A172 (cell line): ENCODE measurements at regions not wholly inside any gene's neighbourhood (a gene's known extent, or its start where the extent isn't known, plus 50 kb on each side); places are given as distances from the start of the nearest gene placed in this dataset.
A peak's percentile ranks its signal among the peaks of the same experiment; 100 is the strongest.
"Not testable (repeated sequence)": the region's sequence is repeated elsewhere in the genome, so short reads cannot be mapped to it uniquely, and the experiment has no call there.

ENCODE experiments used
- DNase-seq: peaks from one replicate; pipeline ENCODE4 v3.0.0-alpha.2; 2015; ENCODE audit warnings: low spot score

GRCh38 chr9:26165426-26165825 is 487.2 kb upstream of the TUSC1 start:
- DNase-seq, result no peak

- DNase-seq, result no peak
Measured at GRCh38 chr9:26163931-26164330, 485.7 kb upstream of the TUSC1 start.

- DNase-seq, result no peak
Measured at GRCh38 chr9:26159575-26160392, 481.5 kb upstream of the TUSC1 start.

- no peak for DNase-seq
Measured at GRCh38 chr9:26158631-26159150, 480.4 kb upstream of the TUSC1 start.

GRCh38 chr9:26157411-26157810 is 479.2 kb upstream of the TUSC1 start:
- DNase-seq, result no peak

- no peak for DNase-seq
Measured at GRCh38 chr9:26152350-26152749, 474.1 kb upstream of the TUSC1 start.

- DNase-seq, result no peak
Measured at GRCh38 chr9:26148128-26148527, 469.9 kb upstream of the TUSC1 start.

- DNase-seq, result no peak
Measured at GRCh38 chr9:26145938-26146337, 467.7 kb upstream of the TUSC1 start.

GRCh38 chr9:26142631-26143030 is 464.4 kb upstream of the TUSC1 start:
- DNase-seq, result no peak

GRCh38 chr9:26142201-26142600 is 464.0 kb upstream of the TUSC1 start:
- DNase-seq, result no peak

- DNase-seq, result no peak
Measured at GRCh38 chr9:26133537-26133936, 455.3 kb upstream of the TUSC1 start.

GRCh38 chr9:26132746-26133312 is 454.6 kb upstream of the TUSC1 start:
- no peak for DNase-seq

GRCh38 chr9:26131886-26132285 is 453.6 kb upstream of the TUSC1 start:
- DNase-seq, result peak; percentile 17

- no peak for DNase-seq
Measured at GRCh38 chr9:26129217-26129616, 451.0 kb upstream of the TUSC1 start.

GRCh38 chr9:26125693-26126092 is 447.4 kb upstream of the TUSC1 start:
- no peak for DNase-seq

- DNase-seq, result not testable (repeated sequence)
Measured at GRCh38 chr9:26116085-26116484, 437.8 kb upstream of the TUSC1 start.

- no peak for DNase-seq
Measured at GRCh38 chr9:26112724-26113123, 434.5 kb upstream of the TUSC1 start.

GRCh38 chr9:26086396-26086795 is 408.2 kb upstream of the TUSC1 start:
- no peak for DNase-seq

- DNase-seq, result no peak
Measured at GRCh38 chr9:26081847-26082246, 403.6 kb upstream of the TUSC1 start.

- DNase-seq, result no peak
Measured at GRCh38 chr9:26078706-26079105, 400.5 kb upstream of the TUSC1 start.

GRCh38 chr9:26077860-26078259 is 399.6 kb upstream of the TUSC1 start:
- no peak for DNase-seq

GRCh38 chr9:26067608-26068007 is 389.4 kb upstream of the TUSC1 start:
- DNase-seq, result no peak

- DNase-seq, result no peak
Measured at GRCh38 chr9:26066237-26066636, 388.0 kb upstream of the TUSC1 start.
